Thyroid gland (tissue), 4 donors: ENCODE measurements at regions not wholly inside any gene's neighbourhood (a gene's known extent, or its start where the extent isn't known, plus 50 kb on each side); places are given as distances from the start of the nearest gene placed in this dataset.

ENCODE experiments used
- DNase-seq, 2 donors: peaks; one replicate each; pipeline ENCODE4 v3.0.0-alpha.2; 2019
- H3K27ac ChIP-seq, 3 donors: fragments of 200-600 bp; sonication (generic); 1 replicate in 2 of 3; 2 replicates in 1 of 3; pipeline ENCODE4 v1.5.1; 2016 to 2019; ENCODE audit warnings: mild to moderate bottlenecking in 1 of 3, moderate library complexity in 1 of 3
- H3K27me3 ChIP-seq: fragments of 200-600 bp; sonication (generic); one replicate; pipeline ENCODE4 v1.5.1; 2019
- H3K36me3 ChIP-seq, 2 donors: fragments of 200-600 bp; sonication (generic); one replicate each; pipeline ENCODE4 v1.5.1; 2016 to 2019
- H3K4me1 ChIP-seq, 2 donors: fragments of 200-600 bp; sonication (generic); one replicate each; pipeline ENCODE4 v1.5.1; 2017 to 2019
- H3K4me3 ChIP-seq, 3 donors: fragments of 200-600 bp; sonication (generic); replicated peaks in 1 of 3; 1 replicate in 2 of 3; 2 replicates in 1 of 3; pipeline ENCODE4 v1.5.1; 2016; ENCODE audit warnings: mild to moderate bottlenecking in 1 of 3
- H3K9me3 ChIP-seq: fragments of 200-600 bp; sonication (generic); one replicate; pipeline ENCODE4 v1.5.1; 2017
- POLR2A ChIP-seq, 2 donors: fragments of 450-650 bp; IDR thresholded peaks; one replicate each; pipeline ENCODE4 v1.6.1; 2017; ENCODE audit warnings: antibody characterized with exemption in 2 of 2, mild to moderate bottlenecking in 2 of 2, moderate library complexity in 1 of 2
- WGBS, 2 donors: methylation state at CpG; one replicate each; pipeline ENCODE4 v1.1.5; 2017; 5-methylcytosine and 5-hydroxymethylcytosine counted together
- intact Hi-C: fragments of 100-400 bp; cut with DNase I; formaldehyde crosslinking; loops from one replicate; pipeline ENCODE4 v1.15.1; 2023
- TF ChIP-seq, protein P1 (sequence below), 6 experiments: fragments of 200-600 bp in 3 of 6; fragments of 450-650 bp in 3 of 6; sonication (generic) in 3 of 6; IDR thresholded peaks; one replicate each; pipeline ENCODE4 v1.5.1; 2016 to 2019; ENCODE audit warnings: antibody characterized with exemption in 6 of 6, mild to moderate bottlenecking in 2 of 6, inconsistent platforms in 1 of 6, moderate library complexity in 1 of 6

DNA sequence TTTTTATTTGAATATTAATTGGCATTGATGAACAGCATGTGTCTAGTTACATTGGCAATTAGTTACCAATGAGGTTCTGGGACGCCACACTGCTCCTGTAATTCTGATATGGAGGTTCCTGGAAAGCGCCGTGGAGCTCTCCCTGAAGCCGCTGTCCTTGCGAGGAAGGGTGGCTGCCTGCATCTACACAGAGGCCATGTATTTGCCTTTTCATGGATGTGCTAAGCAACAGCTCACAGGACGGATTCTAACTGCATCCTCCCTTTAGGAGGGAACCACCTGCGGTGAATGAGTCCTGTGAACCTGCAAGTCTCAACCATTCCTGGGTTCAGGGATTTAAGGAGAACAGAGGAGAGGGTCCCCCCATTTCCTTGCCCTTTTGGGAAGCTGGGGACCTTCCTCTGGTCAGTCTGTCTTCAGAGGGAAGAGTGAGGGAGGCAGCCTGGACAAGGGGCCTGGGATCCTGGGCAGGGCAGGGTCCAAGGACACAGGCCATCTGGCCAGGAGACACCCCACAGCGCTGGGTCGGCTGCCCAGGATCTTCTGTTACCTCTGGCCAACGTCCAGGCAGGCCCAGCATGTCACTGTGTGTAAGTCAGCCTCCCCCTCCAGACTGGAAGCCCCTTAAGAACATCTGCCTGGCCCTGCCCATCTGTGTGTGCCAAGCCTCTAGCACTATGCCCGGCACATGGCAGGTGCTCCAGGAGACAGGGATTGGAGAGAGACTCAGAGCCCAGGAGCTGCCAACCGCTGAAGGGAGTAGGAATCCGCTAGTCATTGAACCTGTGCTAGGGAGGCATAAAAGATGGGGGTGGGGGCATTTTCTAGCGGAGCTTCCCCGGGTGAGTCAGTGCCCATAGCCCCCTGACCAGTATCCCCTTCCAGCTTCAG lies 314.1 kb upstream of the TNRC6C start:
- WGBS, 2 donors: 79 to 84% methylated on average over 10 to 13 of the region's 15 CpGs
- Histone ChIP-seq H3K9me3 (no peaks in the 10 kb centered on the region), H3K36me3 (no peaks in the 10 kb centered on the region), H3K27me3 (no peaks in the 10 kb centered on the region), H3K4me1 (no peaks in the 10 kb centered on the region), H3K4me3 (no peak overlapping the region), H3K27ac (no peak overlapping the region)
- no peak for DNase-seq
- TF ChIP-seq, protein P1, sequence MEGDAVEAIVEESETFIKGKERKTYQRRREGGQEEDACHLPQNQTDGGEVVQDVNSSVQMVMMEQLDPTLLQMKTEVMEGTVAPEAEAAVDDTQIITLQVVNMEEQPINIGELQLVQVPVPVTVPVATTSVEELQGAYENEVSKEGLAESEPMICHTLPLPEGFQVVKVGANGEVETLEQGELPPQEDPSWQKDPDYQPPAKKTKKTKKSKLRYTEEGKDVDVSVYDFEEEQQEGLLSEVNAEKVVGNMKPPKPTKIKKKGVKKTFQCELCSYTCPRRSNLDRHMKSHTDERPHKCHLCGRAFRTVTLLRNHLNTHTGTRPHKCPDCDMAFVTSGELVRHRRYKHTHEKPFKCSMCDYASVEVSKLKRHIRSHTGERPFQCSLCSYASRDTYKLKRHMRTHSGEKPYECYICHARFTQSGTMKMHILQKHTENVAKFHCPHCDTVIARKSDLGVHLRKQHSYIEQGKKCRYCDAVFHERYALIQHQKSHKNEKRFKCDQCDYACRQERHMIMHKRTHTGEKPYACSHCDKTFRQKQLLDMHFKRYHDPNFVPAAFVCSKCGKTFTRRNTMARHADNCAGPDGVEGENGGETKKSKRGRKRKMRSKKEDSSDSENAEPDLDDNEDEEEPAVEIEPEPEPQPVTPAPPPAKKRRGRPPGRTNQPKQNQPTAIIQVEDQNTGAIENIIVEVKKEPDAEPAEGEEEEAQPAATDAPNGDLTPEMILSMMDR (IDR thresholded peaks at IDR 0.05): no peak
- TF ChIP-seq POLR2A (IDR thresholded peaks at IDR 0.05): no peak
- intact Hi-C loops: no loop called here

DNA sequence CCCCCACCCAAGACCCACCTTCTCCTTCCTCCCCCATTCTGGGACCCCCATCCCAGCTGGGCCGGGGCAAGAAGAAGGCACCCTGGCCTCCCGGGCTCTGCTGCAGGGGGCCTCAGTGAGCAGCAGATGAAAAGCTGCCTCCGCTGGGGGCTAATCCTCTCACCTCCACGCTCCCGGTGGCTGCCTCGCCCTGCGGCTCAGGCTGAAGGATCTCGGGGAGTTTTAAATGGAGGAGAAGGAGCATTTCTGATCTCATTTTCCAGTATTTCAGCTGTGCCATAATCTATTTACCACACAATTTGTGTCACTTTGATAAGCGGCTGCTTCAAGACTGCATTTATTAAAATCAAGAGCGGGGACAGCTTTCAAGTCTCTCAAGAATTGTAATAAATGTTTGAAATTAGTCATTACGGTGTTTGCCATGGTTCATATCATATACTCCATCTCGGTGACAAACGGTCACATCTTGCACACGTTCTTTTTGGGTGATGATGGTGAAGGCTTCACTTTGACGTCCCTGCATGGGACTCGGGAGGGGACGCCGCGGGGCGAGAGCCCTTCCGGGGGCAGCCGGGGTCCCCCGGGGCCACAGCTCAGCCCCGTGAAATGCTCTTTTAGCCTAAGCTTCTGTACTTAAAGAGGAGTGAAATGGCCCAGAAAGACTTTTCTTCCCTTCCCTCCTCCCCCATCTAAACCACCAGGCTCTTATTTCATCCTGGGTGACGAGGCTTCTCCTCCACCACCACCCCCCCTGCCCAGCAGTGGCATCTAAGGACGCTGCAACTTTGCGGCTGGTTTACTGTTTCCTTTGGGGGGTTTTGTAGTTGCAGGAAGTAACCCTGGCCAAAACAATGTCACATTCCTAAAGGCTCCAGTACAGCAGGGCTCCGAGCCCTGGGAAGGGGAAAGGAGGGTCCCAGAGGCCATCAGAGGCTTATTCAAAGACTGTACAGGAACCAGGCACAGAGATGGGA lies 313.1 kb upstream of the TNRC6C start:
- WGBS, 2 donors: 41 to 51% methylated on average over 26 to 28 of the region's 28 CpGs
- Histone ChIP-seq H3K9me3 (no peaks in the 10 kb centered on the region), H3K27me3 (no peaks in the 10 kb centered on the region), H3K36me3 (no peaks in the 10 kb centered on the region), H3K27ac (no peak overlapping the region), H3K4me1 (no peaks in the 10 kb centered on the region), H3K4me3 (no peak overlapping the region)
- intact Hi-C loops: no loop called here
- TF ChIP-seq, protein P1 (IDR thresholded peaks at IDR 0.05): peak in 1 of 6 experiments; percentile 14
- no peak for TF ChIP-seq POLR2A (IDR thresholded peaks at IDR 0.05)
- DNase-seq: no peak

DNA sequence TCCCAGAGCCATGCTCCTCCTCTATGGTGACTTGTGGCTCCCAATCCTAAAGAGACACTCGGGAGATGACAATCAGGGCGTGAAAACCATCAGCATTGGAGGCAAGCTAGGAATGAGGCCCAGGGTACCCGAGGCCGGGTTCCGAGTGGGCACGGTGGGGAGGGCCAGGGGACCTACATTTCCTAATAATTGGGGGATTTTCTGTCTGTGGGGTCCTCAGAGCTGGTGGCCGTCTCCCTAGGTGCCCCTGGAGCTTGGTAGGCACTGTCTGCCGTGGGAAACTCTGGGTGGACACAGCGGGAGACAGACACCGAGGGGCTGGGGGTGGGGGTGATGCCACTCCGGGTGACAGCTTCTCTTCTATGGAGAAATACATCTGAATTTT lies 312.5 kb upstream of the TNRC6C start:
- intact Hi-C loops: no loop called here
- 78 to 82% methylated on average over 11 of the region's 11 CpGs for WGBS, 2 donors
- no peak overlapping the region for H3K4me3 ChIP-seq
- no peak for DNase-seq
- H3K4me1 ChIP-seq: no peaks in the 10 kb centered on the region
- no peaks in the 10 kb centered on the region for H3K27me3 ChIP-seq
- H3K36me3 ChIP-seq: no peaks in the 10 kb centered on the region
- H3K27ac ChIP-seq: no peak overlapping the region
- no peak for TF ChIP-seq POLR2A (IDR thresholded peaks at IDR 0.05)
- TF ChIP-seq, protein P1 (IDR thresholded peaks at IDR 0.05): no peak
- H3K9me3 ChIP-seq: no peaks in the 10 kb centered on the region

DNA sequence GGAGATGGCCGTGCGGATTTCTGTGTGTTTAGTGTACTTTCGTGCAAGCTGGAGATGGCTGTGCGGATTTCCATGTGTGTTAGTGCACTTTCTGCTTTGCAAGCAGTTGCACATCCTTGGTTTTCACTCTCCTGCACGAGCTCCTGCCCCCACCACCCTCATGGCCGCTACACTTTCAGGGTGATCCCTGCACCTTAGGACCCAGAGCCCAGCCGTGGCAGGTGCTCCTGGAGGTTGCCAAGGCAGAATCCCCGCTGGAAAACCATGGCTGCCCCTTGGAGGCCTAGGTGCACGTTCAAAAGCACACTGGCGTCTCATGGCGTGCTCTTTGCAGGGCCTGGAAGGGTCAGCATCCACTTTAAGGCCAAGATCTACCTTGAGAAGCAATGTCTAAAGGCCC lies 311.0 kb upstream of the TNRC6C start:
- no peak for DNase-seq
- H3K27ac ChIP-seq: no peak overlapping the region
- H3K9me3 ChIP-seq: no peaks in the 10 kb centered on the region

More for the DNA sequence above, 311.0 kb upstream of the TNRC6C start:
- Histone ChIP-seq H3K4me1 (no peaks in the 10 kb centered on the region), H3K36me3 (no peaks in the 10 kb centered on the region), H3K4me3 (no peak overlapping the region), H3K27me3 (no peaks in the 10 kb centered on the region)
- TF ChIP-seq, protein P1 (IDR thresholded peaks at IDR 0.05): no peak
- TF ChIP-seq POLR2A (IDR thresholded peaks at IDR 0.05): no peak
- WGBS, 2 donors: 91 to 93% methylated on average over 10 to 11 of the region's 11 CpGs
- intact Hi-C loops: no loop called here
